ENCODE measurements at regions not wholly inside any gene's neighbourhood (a gene's known extent, or its start where the extent isn't known, plus 50 kb on each side); places are given as distances from the start of the nearest gene placed in this dataset.

DNA sequence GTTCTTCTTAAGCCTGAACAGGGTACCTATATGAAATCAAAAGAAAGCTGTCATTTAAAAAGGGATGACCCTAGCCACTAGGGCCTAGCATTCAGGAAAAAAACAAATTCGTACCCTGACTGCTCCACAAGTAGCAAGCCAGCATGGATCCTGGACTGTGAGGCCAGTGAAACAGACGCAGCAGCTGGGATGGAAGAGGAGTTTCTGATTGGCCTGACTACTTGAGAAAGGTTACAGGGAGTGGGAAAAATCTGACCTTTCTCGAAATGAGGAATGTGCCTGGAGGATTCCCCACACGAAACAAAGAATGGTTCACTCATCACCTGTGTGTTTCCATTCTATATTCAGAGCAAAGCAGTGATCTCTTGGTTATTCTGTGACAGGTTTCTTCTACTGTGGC lies 87.6 kb upstream of the JADE1 start:
- no peaks in the 10 kb centered on the region for H3K9me3 ChIP-seq (ENCODE audit: control insufficient read depth in 2 of 2, insufficient read depth in 1 of 2, low read depth in 1 of 2, low read length in 1 of 2)
- no peaks in the 10 kb centered on the region for H3K36me3 ChIP-seq (ENCODE audit: control insufficient read depth in 2 of 2, insufficient read depth in 2 of 2, low read length in 1 of 2)
- H3K4me3 ChIP-seq (ENCODE audit: low read depth in 1 of 2, low read length in 2 of 2): no peak overlapping the region
- no peak overlapping the region for H3K27ac ChIP-seq (ENCODE audit: low read depth in 2 of 2, low read length in 1 of 2)
- no peaks in the 10 kb centered on the region for H3K27me3 ChIP-seq (ENCODE audit: control insufficient read depth in 1 of 2, insufficient read depth in 2 of 2, low read length in 2 of 2)
- 81 to 83% methylated on average over 4 of the region's 4 CpGs for WGBS, 2 donors
- H3K4me1 ChIP-seq (ENCODE audit: control insufficient read depth in 2 of 2, insufficient read depth in 2 of 2, low read length in 1 of 2): no peaks in the 10 kb centered on the region

GRCh38 chr4:128720270-128720669 lies 89.2 kb upstream of the JADE1 start:
- H3K4me3 ChIP-seq (ENCODE audit: low read depth in 1 of 2, low read length in 2 of 2): no peak overlapping the region
- H3K36me3 ChIP-seq (ENCODE audit: control insufficient read depth in 2 of 2, insufficient read depth in 2 of 2, low read length in 1 of 2): no peaks in the 10 kb centered on the region
- H3K4me1 ChIP-seq (ENCODE audit: control insufficient read depth in 2 of 2, insufficient read depth in 2 of 2, low read length in 1 of 2): no peaks in the 10 kb centered on the region
- H3K27me3 ChIP-seq (ENCODE audit: control insufficient read depth in 1 of 2, insufficient read depth in 2 of 2, low read length in 2 of 2): no peaks in the 10 kb centered on the region
- no peaks in the 10 kb centered on the region for H3K9me3 ChIP-seq (ENCODE audit: control insufficient read depth in 2 of 2, insufficient read depth in 1 of 2, low read depth in 1 of 2, low read length in 1 of 2)
- WGBS, 2 donors: 78 to 94% methylated on average over 4 of the region's 4 CpGs
- H3K27ac ChIP-seq (ENCODE audit: low read depth in 2 of 2, low read length in 1 of 2): no peak overlapping the region

GRCh38 chr4:128718768-128719167 lies 90.7 kb upstream of the JADE1 start:
- Histone ChIP-seq H3K4me1 (ENCODE audit: control insufficient read depth in 2 of 2, insufficient read depth in 2 of 2, low read length in 1 of 2) (no peaks in the 10 kb centered on the region), H3K27me3 (ENCODE audit: control insufficient read depth in 1 of 2, insufficient read depth in 2 of 2, low read length in 2 of 2) (no peaks in the 10 kb centered on the region), H3K9me3 (ENCODE audit: control insufficient read depth in 2 of 2, insufficient read depth in 1 of 2, low read depth in 1 of 2, low read length in 1 of 2) (no peaks in the 10 kb centered on the region), H3K36me3 (ENCODE audit: control insufficient read depth in 2 of 2, insufficient read depth in 2 of 2, low read length in 1 of 2) (no peaks in the 10 kb centered on the region), H3K4me3 (ENCODE audit: low read depth in 1 of 2, low read length in 2 of 2) (no peak overlapping the region), H3K27ac (ENCODE audit: low read depth in 2 of 2, low read length in 1 of 2) (no peak overlapping the region)
- 53 to 68% methylated on average over 1 of the region's 1 CpG for WGBS, 2 donors

- H3K4me3 ChIP-seq (ENCODE audit: low read depth in 1 of 2, low read length in 2 of 2): no peak overlapping the region
- H3K36me3 ChIP-seq (ENCODE audit: control insufficient read depth in 2 of 2, insufficient read depth in 2 of 2, low read length in 1 of 2): no peaks in the 10 kb centered on the region
- no peaks in the 10 kb centered on the region for H3K4me1 ChIP-seq (ENCODE audit: control insufficient read depth in 2 of 2, insufficient read depth in 2 of 2, low read length in 1 of 2)
- peak overlapping the region in 1 of 2 donors; percentile 24 for H3K27ac ChIP-seq (ENCODE audit: low read depth in 2 of 2, low read length in 1 of 2)
- 38 to 56% methylated on average over 4 of the region's 4 CpGs for WGBS, 2 donors
- no peaks in the 10 kb centered on the region for H3K27me3 ChIP-seq (ENCODE audit: control insufficient read depth in 1 of 2, insufficient read depth in 2 of 2, low read length in 2 of 2)
- no peaks in the 10 kb centered on the region for H3K9me3 ChIP-seq (ENCODE audit: control insufficient read depth in 2 of 2, insufficient read depth in 1 of 2, low read depth in 1 of 2, low read length in 1 of 2)
Observed at GRCh38 chr4:128716338-128716737, 93.2 kb upstream of the JADE1 start.

DNA sequence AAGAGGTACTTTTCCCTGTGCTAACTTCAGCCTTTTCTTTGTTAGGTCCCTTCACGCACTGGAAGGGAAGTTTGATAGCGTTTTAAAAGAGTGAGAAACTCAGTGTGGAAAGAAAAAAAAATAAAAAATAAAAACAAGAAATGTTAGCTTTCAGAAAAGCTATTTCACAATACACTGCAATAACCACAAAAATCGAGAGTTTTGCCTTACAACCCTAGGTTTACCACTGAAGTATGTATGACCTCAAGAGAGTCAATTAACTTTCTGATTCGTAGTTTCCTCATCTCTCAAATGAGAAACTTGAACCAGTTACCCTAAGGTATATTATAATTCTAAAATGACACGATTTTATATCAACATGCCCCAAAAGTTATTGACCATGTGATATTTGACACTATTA lies 93.9 kb upstream of the JADE1 start:
- H3K36me3 ChIP-seq (ENCODE audit: control insufficient read depth in 2 of 2, insufficient read depth in 2 of 2, low read length in 1 of 2): no peaks in the 10 kb centered on the region
- WGBS, 2 donors: 83 to 86% methylated on average over 5 of the region's 5 CpGs
- H3K4me1 ChIP-seq (ENCODE audit: control insufficient read depth in 2 of 2, insufficient read depth in 2 of 2, low read length in 1 of 2): no peaks in the 10 kb centered on the region
- H3K27me3 ChIP-seq (ENCODE audit: control insufficient read depth in 1 of 2, insufficient read depth in 2 of 2, low read length in 2 of 2): no peaks in the 10 kb centered on the region
- H3K9me3 ChIP-seq (ENCODE audit: control insufficient read depth in 2 of 2, insufficient read depth in 1 of 2, low read depth in 1 of 2, low read length in 1 of 2): no peaks in the 10 kb centered on the region
- no peak overlapping the region for H3K4me3 ChIP-seq (ENCODE audit: low read depth in 1 of 2, low read length in 2 of 2)
- H3K27ac ChIP-seq (ENCODE audit: low read depth in 2 of 2, low read length in 1 of 2): no peak overlapping the region

DNA sequence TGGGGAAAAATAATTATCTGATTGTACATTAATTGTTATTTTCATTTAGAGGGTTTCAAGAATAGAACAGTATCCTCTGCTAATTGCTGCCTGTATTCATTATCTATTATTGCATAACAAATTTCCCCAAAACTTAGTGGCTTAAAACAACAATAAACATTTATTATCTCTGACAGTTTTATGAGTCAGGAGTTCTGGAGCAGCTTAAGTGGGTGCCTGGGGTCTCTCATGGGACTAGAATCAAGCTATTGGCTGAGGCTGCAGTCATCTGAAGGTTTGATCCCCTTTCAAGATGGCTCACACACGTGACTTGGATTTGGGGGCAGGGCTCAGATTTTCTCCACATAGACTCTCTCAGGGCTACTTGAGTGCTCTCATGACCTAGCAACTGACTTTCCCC lies 98.1 kb upstream of the JADE1 start:
- 65 to 79% methylated on average over 1 of the region's 1 CpG for WGBS, 2 donors
- Histone ChIP-seq H3K9me3 (ENCODE audit: control insufficient read depth in 2 of 2, insufficient read depth in 1 of 2, low read depth in 1 of 2, low read length in 1 of 2) (no peaks in the 10 kb centered on the region), H3K4me1 (ENCODE audit: control insufficient read depth in 2 of 2, insufficient read depth in 2 of 2, low read length in 1 of 2) (no peaks in the 10 kb centered on the region), H3K4me3 (ENCODE audit: low read depth in 1 of 2, low read length in 2 of 2) (no peak overlapping the region), H3K36me3 (ENCODE audit: control insufficient read depth in 2 of 2, insufficient read depth in 2 of 2, low read length in 1 of 2) (no peaks in the 10 kb centered on the region), H3K27ac (ENCODE audit: low read depth in 2 of 2, low read length in 1 of 2) (no peak overlapping the region), H3K27me3 (ENCODE audit: control insufficient read depth in 1 of 2, insufficient read depth in 2 of 2, low read length in 2 of 2) (no peaks in the 10 kb centered on the region)

DNA sequence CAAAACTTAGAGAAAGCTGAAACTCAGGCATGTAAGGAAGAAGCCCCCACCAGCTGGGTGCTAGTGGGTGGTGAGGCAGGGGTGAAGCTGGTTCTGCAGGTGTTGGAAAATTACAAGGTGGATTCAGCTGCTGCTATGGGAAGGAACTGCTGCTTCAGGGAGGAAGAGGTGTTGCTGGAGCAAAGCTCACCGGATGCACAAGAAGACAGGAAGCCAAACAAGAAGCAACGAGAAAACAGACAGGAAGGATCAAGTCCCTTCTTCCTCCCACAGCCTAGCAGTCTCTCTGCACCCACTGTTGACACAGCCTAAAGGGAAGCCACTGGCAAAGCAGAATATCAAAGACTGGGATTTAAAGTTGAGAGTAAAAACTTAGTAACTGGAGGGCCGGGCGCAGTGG lies 100.2 kb upstream of the JADE1 start:
- Histone ChIP-seq H3K4me1 (ENCODE audit: control insufficient read depth in 2 of 2, insufficient read depth in 2 of 2, low read length in 1 of 2) (no peaks in the 10 kb centered on the region), H3K4me3 (ENCODE audit: low read depth in 1 of 2, low read length in 2 of 2) (no peak overlapping the region), H3K36me3 (ENCODE audit: control insufficient read depth in 2 of 2, insufficient read depth in 2 of 2, low read length in 1 of 2) (no peaks in the 10 kb centered on the region), H3K9me3 (ENCODE audit: control insufficient read depth in 2 of 2, insufficient read depth in 1 of 2, low read depth in 1 of 2, low read length in 1 of 2) (no peaks in the 10 kb centered on the region), H3K27me3 (ENCODE audit: control insufficient read depth in 1 of 2, insufficient read depth in 2 of 2, low read length in 2 of 2) (no peaks in the 10 kb centered on the region), H3K27ac (ENCODE audit: low read depth in 2 of 2, low read length in 1 of 2) (no peak overlapping the region)
- 40 to 57% methylated on average over 4 of the region's 4 CpGs for WGBS, 2 donors

- no peak overlapping the region for H3K4me3 ChIP-seq (ENCODE audit: low read depth in 1 of 2, low read length in 2 of 2)
- H3K36me3 ChIP-seq (ENCODE audit: control insufficient read depth in 2 of 2, insufficient read depth in 2 of 2, low read length in 1 of 2): no peaks in the 10 kb centered on the region
- WGBS, 2 donors: 31 to 35% methylated on average over 6 of the region's 6 CpGs
- no peaks in the 10 kb centered on the region for H3K4me1 ChIP-seq (ENCODE audit: control insufficient read depth in 2 of 2, insufficient read depth in 2 of 2, low read length in 1 of 2)
- H3K27ac ChIP-seq (ENCODE audit: low read depth in 2 of 2, low read length in 1 of 2): no peak overlapping the region
- H3K27me3 ChIP-seq (ENCODE audit: control insufficient read depth in 1 of 2, insufficient read depth in 2 of 2, low read length in 2 of 2): no peaks in the 10 kb centered on the region
- no peaks in the 10 kb centered on the region for H3K9me3 ChIP-seq (ENCODE audit: control insufficient read depth in 2 of 2, insufficient read depth in 1 of 2, low read depth in 1 of 2, low read length in 1 of 2)
Observed at GRCh38 chr4:128707864-128708263, 101.6 kb upstream of the JADE1 start.

DNA sequence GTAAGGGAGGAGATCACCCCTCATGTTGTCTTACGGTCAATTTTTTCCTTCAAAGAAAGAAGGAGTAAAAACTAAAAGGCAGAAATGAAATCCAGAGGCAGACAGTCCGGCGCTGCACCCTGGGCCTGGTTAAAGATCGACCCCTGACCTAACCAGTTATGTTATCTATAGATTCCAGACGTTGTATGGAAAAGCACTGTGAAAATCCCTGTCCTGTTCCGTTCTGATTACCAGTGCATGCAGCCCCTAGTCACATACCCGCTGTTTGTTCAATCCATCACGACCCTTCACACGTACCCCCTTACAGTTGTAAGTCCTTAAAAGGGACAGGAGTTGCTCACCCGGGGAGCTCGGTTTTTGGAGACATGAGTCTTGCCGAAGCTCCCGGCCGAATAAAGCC lies 105.6 kb upstream of the JADE1 start:
- no peak overlapping the region for H3K4me3 ChIP-seq (ENCODE audit: low read depth in 1 of 2, low read length in 2 of 2)
- H3K9me3 ChIP-seq (ENCODE audit: control insufficient read depth in 2 of 2, insufficient read depth in 1 of 2, low read depth in 1 of 2, low read length in 1 of 2): no peaks in the 10 kb centered on the region
- H3K27ac ChIP-seq (ENCODE audit: low read depth in 2 of 2, low read length in 1 of 2): no peak overlapping the region
- WGBS, 2 donors: 93 to 95% methylated on average over 14 of the region's 14 CpGs
- H3K4me1 ChIP-seq (ENCODE audit: control insufficient read depth in 2 of 2, insufficient read depth in 2 of 2, low read length in 1 of 2): no peaks in the 10 kb centered on the region
- no peaks in the 10 kb centered on the region for H3K27me3 ChIP-seq (ENCODE audit: control insufficient read depth in 1 of 2, insufficient read depth in 2 of 2, low read length in 2 of 2)
- no peaks in the 10 kb centered on the region for H3K36me3 ChIP-seq (ENCODE audit: control insufficient read depth in 2 of 2, insufficient read depth in 2 of 2, low read length in 1 of 2)

DNA sequence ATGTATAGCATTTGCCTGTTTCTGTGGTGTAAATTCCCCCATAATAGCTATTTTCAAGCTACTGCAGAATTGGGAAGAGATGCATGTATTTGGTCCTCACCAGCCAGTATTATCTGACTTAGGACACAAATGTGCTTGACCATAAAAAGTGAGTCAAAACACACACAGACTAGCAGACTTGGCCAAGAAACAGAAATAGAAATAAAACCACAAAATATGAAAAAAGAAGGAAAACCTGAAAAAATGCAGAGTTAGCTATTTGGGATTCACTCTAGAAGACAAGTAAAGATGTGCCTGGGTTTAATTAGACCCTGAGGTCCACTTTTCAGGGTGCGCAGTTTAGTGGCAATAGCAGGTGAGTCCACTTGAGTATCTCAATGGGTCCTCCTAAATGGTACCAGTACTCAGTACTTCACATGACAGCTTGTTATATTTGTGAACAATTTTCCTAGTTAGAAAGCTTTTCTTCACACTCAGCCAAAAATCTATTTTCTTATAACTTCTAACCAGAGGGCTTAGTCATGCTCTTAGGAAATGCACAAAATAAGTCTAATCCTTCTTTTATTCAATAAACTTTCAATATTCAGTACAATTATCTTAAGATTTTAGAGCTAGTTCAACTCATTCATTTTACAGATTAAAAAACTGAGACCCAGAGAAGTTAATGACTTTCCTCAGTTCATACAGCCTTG lies 108.7 kb upstream of the JADE1 start:
- no peak overlapping the region for H3K4me3 ChIP-seq (ENCODE audit: low read depth in 1 of 2, low read length in 2 of 2)
- no peaks in the 10 kb centered on the region for H3K27me3 ChIP-seq (ENCODE audit: control insufficient read depth in 1 of 2, insufficient read depth in 2 of 2, low read length in 2 of 2)
- no peaks in the 10 kb centered on the region for H3K9me3 ChIP-seq (ENCODE audit: control insufficient read depth in 2 of 2, insufficient read depth in 1 of 2, low read depth in 1 of 2, low read length in 1 of 2)
- no peaks in the 10 kb centered on the region for H3K36me3 ChIP-seq (ENCODE audit: control insufficient read depth in 2 of 2, insufficient read depth in 2 of 2, low read length in 1 of 2)
- H3K4me1 ChIP-seq (ENCODE audit: control insufficient read depth in 2 of 2, insufficient read depth in 2 of 2, low read length in 1 of 2): no peaks in the 10 kb centered on the region
- H3K27ac ChIP-seq (ENCODE audit: low read depth in 2 of 2, low read length in 1 of 2): no peak overlapping the region
- 50 to 100% methylated on average over 1 of the region's 1 CpG for WGBS, 2 donors

All from esophagus (tissue), 2 donors.